GM12878 (cell line): ENCODE measurements at regions not wholly inside any gene's neighbourhood (a gene's known extent, or its start where the extent isn't known, plus 50 kb on each side); places are given as distances from the start of the nearest gene placed in this dataset.

Source experiments
- ATAC-seq: fragments of 200-7000 bp; cut with Tn5 transposase; 3 replicates; pipeline ENCODE4 v1.9.1; 2020; ENCODE audit warnings: mild to moderate bottlenecking, moderate library complexity
- BruUV-seq: library from RNA; stranded (reverse); fragments of 400-500 nt; replicated peaks from 2 replicates; lab custom pipeline; 2021; lab: Mats Ljungman, UMichigan
- CTCF ChIA-PET: fragments of 300-600 bp; sonication (Branson Sonifier 250); formaldehyde crosslinking; extraction: SDS; loops from one replicate; lab custom pipeline; 2021; ENCODE audit warnings: inconsistent platforms; lab: Yijun Ruan, JAX
- POLR2A ChIA-PET: fragments of 350-600 bp; formaldehyde crosslinking; extraction: SDS; loops from one replicate; lab custom pipeline; 2021; ENCODE audit warnings: inconsistent platforms; lab: Charles Lee
- RAD21 ChIA-PET: fragments of 300-600 bp; sonication (Branson Sonifier 250); formaldehyde crosslinking; loops from one replicate; lab custom pipeline; 2023; ENCODE audit warnings: antibody characterized with exemption; ENCODE audit not compliant: unreplicated experiment; lab: Charles Lee
- SMC1A ChIA-PET: fragments of 300-600 bp; sonication (Branson Sonifier 250); formaldehyde crosslinking; loops from one replicate; lab custom pipeline; 2023; ENCODE audit not compliant: unreplicated experiment, uncharacterized antibody; lab: Charles Lee
- DNase-seq: peaks from one replicate; pipeline ENCODE4 v3.0.0-alpha.2; 2011; ENCODE audit warnings: low read depth, low spot score
- FAIRE-seq: peaks from 3 replicates; lab custom pipeline; 2011; peaks lifted over from hg19 to GRCh38; lab: Jason Lieb, UNC
- H2AFZ ChIP-seq: 2 replicates; pipeline ENCODE4 v1.6.0; 2011; ENCODE audit warnings: low read depth, low read length, control low read depth; ENCODE audit not compliant: control insufficient read depth
- H3K27ac ChIP-seq: 2 replicates; pipeline ENCODE4 v1.5.1; 2011; ENCODE audit warnings: control low read depth; ENCODE audit not compliant: control insufficient read depth, insufficient read depth
- H3K27me3 ChIP-seq, 2 experiments: replicated peaks in 1 of 2; 2 replicates each; pipeline versions ENCODE4 v1.6.0 to v1.6.1; 2011; ENCODE audit warnings: low read length in 1 of 2; ENCODE audit not compliant: control insufficient read depth in 2 of 2, insufficient read depth in 2 of 2
- H3K36me3 ChIP-seq, 2 experiments: 2 replicates each; pipeline ENCODE4 v1.5.1; 2011; ENCODE audit warnings: low read length in 1 of 2; ENCODE audit not compliant: control insufficient read depth in 2 of 2, insufficient read depth in 2 of 2
- H3K4me1 ChIP-seq: 2 replicates; pipeline ENCODE4 v1.6.1; 2011; ENCODE audit warnings: mild to moderate bottlenecking, low read length, moderate library complexity, mixed read lengths; ENCODE audit not compliant: control insufficient read depth, insufficient read depth
- H3K4me2 ChIP-seq: 2 replicates; pipeline ENCODE4 v1.6.0; 2011; ENCODE audit warnings: control low read depth; ENCODE audit not compliant: control insufficient read depth, insufficient read depth
- H3K4me3 ChIP-seq: fragments of 200-600 bp; sonication (generic); 2 replicates; pipeline ENCODE4 v1.5.1; 2016
- H3K79me2 ChIP-seq: 2 replicates; pipeline ENCODE4 v1.6.0; 2011; ENCODE audit warnings: low read length; ENCODE audit not compliant: control insufficient read depth, insufficient read depth
- H3K9ac ChIP-seq: 2 replicates; pipeline ENCODE4 v1.8.0; 2011; ENCODE audit warnings: low read length, control low read depth, mixed read lengths; ENCODE audit not compliant: control insufficient read depth, insufficient read depth
- H3K9me3 ChIP-seq: replicated peaks from 3 replicates; pipeline ENCODE4 v1.5.1; 2011; ENCODE audit warnings: mild to moderate bottlenecking, low read length; ENCODE audit not compliant: control insufficient read depth, insufficient read depth
- H4K20me1 ChIP-seq: 2 replicates; pipeline ENCODE4 v1.6.0; 2011; ENCODE audit not compliant: control insufficient read depth, insufficient read depth
- BRCA1 ChIP-seq: IDR thresholded peaks from 2 replicates; pipeline ENCODE4 v1.6.1; 2011; ENCODE audit warnings: low read depth, low read length, improper control_type of control experiment
- CBFB ChIP-seq: IDR thresholded peaks from 2 replicates; pipeline ENCODE4 v1.6.1; 2016; ENCODE audit warnings: antibody characterized with exemption, low read depth
- CHD1 ChIP-seq: IDR thresholded peaks from 2 replicates; pipeline ENCODE4 v1.6.1; 2012; ENCODE audit warnings: low read depth, low read length, improper control_type of control experiment
- CREM ChIP-seq: IDR thresholded peaks from 2 replicates; pipeline ENCODE4 v1.6.1; 2014; ENCODE audit warnings: antibody characterized with exemption, low read depth
- E2F4 ChIP-seq: IDR thresholded peaks from 2 replicates; pipeline ENCODE4 v1.6.1; 2012; ENCODE audit warnings: low read depth, low read length, improper control_type of control experiment
- ETV6 ChIP-seq, 2 experiments: fragments of 450-650 bp in 1 of 2; IDR thresholded peaks in 1 of 2; conservative IDR thresholded peaks in 1 of 2; 2 replicates each; pipeline ENCODE4 v1.6.1; 2014; ENCODE audit warnings: antibody characterized with exemption in 1 of 2, borderline replicate concordance in 1 of 2, low read depth in 1 of 2, mild to moderate bottlenecking in 1 of 2, moderate library complexity in 1 of 2
- EZH2 ChIP-seq: IDR thresholded peaks from 2 replicates; pipeline ENCODE4 v1.6.1; 2012; ENCODE audit warnings: low read depth, mild to moderate bottlenecking, control low read depth, inconsistent platforms, low read length, borderline replicate concordance; ENCODE audit not compliant: control insufficient read depth
- HCFC1 ChIP-seq: fragments of 150-350 bp; IDR thresholded peaks from 2 replicates; pipeline ENCODE4 v1.6.1; 2014; ENCODE audit warnings: low read length
- JUNB ChIP-seq: IDR thresholded peaks from 2 replicates; pipeline ENCODE4 v1.6.1; 2016; ENCODE audit warnings: antibody characterized with exemption, mild to moderate bottlenecking
- MYB ChIP-seq: fragments of 150-350 bp; IDR thresholded peaks from 2 replicates; pipeline ENCODE4 v1.6.1; 2014; ENCODE audit warnings: mild to moderate bottlenecking, low read depth, low read length, borderline replicate concordance
- NFIC ChIP-seq: IDR thresholded peaks from 2 replicates; pipeline ENCODE4 v1.6.1; 2012; ENCODE audit warnings: low read depth, mild to moderate bottlenecking, inconsistent platforms, low read length, moderate library complexity
- SRF ChIP-seq, 2 experiments: IDR thresholded peaks; 2 replicates each; pipeline ENCODE4 v1.6.1; 2011; ENCODE audit warnings: low read depth in 2 of 2, low read length in 2 of 2, mild to moderate bottlenecking in 1 of 2, moderate library complexity in 1 of 2
- WGBS: methylation state at CpG from one replicate; pipeline ENCODE4 v1.1.6; 2016; ENCODE audit warnings: low lambda C conversion rate; ENCODE audit not compliant: insufficient replicate concordance, insufficient coverage; ENCODE audit errors: missing lambda C conversion rate; 5-methylcytosine and 5-hydroxymethylcytosine counted together
- in situ Hi-C: fragments of 300-500 bp; cut with MboI; formaldehyde crosslinking; loops from 9 replicates; pipeline ENCODE4 v1.14.3; 2018; ENCODE audit warnings: mixed read lengths
- intact Hi-C: fragments of 100-400 bp; cut with micrococcal nuclease; formaldehyde crosslinking; loops from one replicate; pipeline ENCODE4 v1.14.2; 2022; ENCODE audit not compliant: unreplicated experiment
- TF ChIP-seq, protein P1 (sequence below): fragments of 450-650 bp; IDR thresholded peaks from 2 replicates; pipeline ENCODE4 v1.6.1; 2016; ENCODE audit warnings: mild to moderate bottlenecking, moderate library complexity, borderline replicate concordance

- no peak for DNase-seq
- peaks cover 0 to 3% of the 10 kb centered on the region in 2 experiments; a peak in 2 of 4 replicates for H3K36me3 ChIP-seq
- no peak overlapping the region for H3K4me3 ChIP-seq
- ChIA-PET SMC1A (interaction anchor here (0.8 to 2.2 kb wide), 11 partner anchors 10 to 274 kb away, joined by 3 to 18 read pairs (median 5); no protein-coding TSS in a partner anchor), POLR2A (interaction anchor here (1.0 to 1.2 kb wide), 2 partner anchors 13 to 19 kb away, joined by 3 to 4 read pairs; no protein-coding TSS in a partner anchor), RAD21 (interaction anchor here (0.7 to 1.9 kb wide), 3 partner anchors 9 to 191 kb away, joined by 3 to 8 read pairs (median 4); no protein-coding TSS in a partner anchor), CTCF (interaction anchor here (1.0 to 1.8 kb wide), 6 partner anchors 10 to 224 kb away, joined by 3 to 9 read pairs (median 3); no protein-coding TSS in a partner anchor)
- no peak overlapping the region for H3K4me2 ChIP-seq
- H3K27ac ChIP-seq = no peak overlapping the region
- no peak overlapping the region for H2AFZ ChIP-seq
- H3K79me2 ChIP-seq = no peaks in the 10 kb centered on the region; the same call in 1 of the 2 replicates
- FAIRE-seq = no peak
- H3K27me3 ChIP-seq = no peaks in the 10 kb centered on the region
- peaks cover 23% of the 10 kb centered on the region for H3K4me1 ChIP-seq
- TF ChIP-seq, protein P1, sequence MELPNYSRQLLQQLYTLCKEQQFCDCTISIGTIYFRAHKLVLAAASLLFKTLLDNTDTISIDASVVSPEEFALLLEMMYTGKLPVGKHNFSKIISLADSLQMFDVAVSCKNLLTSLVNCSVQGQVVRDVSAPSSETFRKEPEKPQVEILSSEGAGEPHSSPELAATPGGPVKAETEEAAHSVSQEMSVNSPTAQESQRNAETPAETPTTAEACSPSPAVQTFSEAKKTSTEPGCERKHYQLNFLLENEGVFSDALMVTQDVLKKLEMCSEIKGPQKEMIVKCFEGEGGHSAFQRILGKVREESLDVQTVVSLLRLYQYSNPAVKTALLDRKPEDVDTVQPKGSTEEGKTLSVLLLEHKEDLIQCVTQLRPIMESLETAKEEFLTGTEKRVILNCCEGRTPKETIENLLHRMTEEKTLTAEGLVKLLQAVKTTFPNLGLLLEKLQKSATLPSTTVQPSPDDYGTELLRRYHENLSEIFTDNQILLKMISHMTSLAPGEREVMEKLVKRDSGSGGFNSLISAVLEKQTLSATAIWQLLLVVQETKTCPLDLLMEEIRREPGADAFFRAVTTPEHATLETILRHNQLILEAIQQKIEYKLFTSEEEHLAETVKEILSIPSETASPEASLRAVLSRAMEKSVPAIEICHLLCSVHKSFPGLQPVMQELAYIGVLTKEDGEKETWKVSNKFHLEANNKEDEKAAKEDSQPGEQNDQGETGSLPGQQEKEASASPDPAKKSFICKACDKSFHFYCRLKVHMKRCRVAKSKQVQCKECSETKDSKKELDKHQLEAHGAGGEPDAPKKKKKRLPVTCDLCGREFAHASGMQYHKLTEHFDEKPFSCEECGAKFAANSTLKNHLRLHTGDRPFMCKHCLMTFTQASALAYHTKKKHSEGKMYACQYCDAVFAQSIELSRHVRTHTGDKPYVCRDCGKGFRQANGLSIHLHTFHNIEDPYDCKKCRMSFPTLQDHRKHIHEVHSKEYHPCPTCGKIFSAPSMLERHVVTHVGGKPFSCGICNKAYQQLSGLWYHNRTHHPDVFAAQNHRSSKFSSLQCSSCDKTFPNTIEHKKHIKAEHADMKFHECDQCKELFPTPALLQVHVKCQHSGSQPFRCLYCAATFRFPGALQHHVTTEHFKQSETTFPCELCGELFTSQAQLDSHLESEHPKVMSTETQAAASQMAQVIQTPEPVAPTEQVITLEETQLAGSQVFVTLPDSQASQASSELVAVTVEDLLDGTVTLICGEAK = no peak
- no peak for TF ChIP-seq JUNB
- TF ChIP-seq CREM = no peak
- no peak for TF ChIP-seq CHD1
- no peak for TF ChIP-seq HCFC1
- no peak for TF ChIP-seq E2F4
- TF ChIP-seq BRCA1 = no peak
- TF ChIP-seq ETV6 (conservative IDR thresholded peaks at IDR 0.05 in 1 of 2, IDR thresholded peaks at IDR 0.05 in 1 of 2; ENCODE audit: borderline replicate concordance in 1 of 2, low read depth in 1 of 2) = no peak
- TF ChIP-seq EZH2 = no peak
- TF ChIP-seq SRF (IDR thresholded peaks at IDR 0.05; ENCODE audit: low read depth in 2 of 2, low read length in 2 of 2) = no peak
- TF ChIP-seq MYB = no peak
- no peak for TF ChIP-seq CBFB
- no peak for TF ChIP-seq NFIC
- H4K20me1 ChIP-seq = no peaks in the 10 kb centered on the region
- no peak for ATAC-seq
- WGBS = 91% methylated on average over 3 of the region's 3 CpGs
- intact Hi-C loops (no loop called here), in situ Hi-C loops (no loop called here)
- no peak overlapping the region for H3K9ac ChIP-seq
- BruUV-seq = no TSS peak
- peaks cover 3% of the 10 kb centered on the region; the same call in 1 of the 3 replicates for H3K9me3 ChIP-seq
Observed at GRCh38 chr2:12054956-12055618, 308.7 kb downstream of the LPIN1 start.
